ENCODE measurements at regions not wholly inside any gene's neighbourhood (a gene's known extent, or its start where the extent isn't known, plus 50 kb on each side); places are given as distances from the start of the nearest gene placed in this dataset.

DNA sequence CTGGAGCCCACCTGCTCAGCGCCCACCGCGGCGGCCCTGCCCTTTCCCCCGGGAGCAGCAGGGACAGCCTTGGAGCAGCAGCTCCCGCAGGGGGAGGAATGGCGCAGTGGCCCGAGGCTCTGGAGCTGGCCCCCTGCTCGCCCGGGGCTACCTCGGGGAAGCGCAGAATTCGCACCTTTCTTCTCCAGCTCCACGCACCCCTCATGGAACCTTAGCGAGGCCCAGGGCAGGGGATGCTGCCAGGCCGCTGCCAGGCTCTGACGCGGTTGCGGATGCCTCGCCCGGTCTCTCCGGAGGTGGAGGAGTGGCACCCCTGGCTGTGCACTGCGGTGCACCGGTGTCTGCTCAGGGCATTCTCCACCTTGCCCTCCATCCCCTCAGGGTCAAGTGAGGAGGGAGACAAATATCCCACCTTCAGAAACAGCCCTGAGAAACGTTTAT is 84.9 kb upstream of the MKI67 start:
- Histone ChIP-seq H3K27me3 (peaks cover 24% of the 10 kb centered on the region), H2AFZ (replicated peaks) (peak overlapping the region; percentile 98), H3F3A (ENCODE audit: low read depth) (peaks cover 7% of the 10 kb centered on the region), H3K27ac (no peak overlapping the region), H3K9me3 (ENCODE audit: low read depth) (no peaks in the 10 kb centered on the region), H3K9ac (no peak overlapping the region), H3K4me2 (peak overlapping the region; percentile 92), H3K36me3 (no peaks in the 10 kb centered on the region), H3K4me3 (peak overlapping the region; percentile 87), H4K20me1 (ENCODE audit: low read depth) (peaks cover 7% of the 10 kb centered on the region), H3K79me2 (ENCODE audit: low read depth) (no peaks in the 10 kb centered on the region), H3K4me1 (peaks cover 7% of the 10 kb centered on the region)
- no peak for DNase-seq (ENCODE audit: low spot score)
- TF ChIP-seq, protein P1, sequence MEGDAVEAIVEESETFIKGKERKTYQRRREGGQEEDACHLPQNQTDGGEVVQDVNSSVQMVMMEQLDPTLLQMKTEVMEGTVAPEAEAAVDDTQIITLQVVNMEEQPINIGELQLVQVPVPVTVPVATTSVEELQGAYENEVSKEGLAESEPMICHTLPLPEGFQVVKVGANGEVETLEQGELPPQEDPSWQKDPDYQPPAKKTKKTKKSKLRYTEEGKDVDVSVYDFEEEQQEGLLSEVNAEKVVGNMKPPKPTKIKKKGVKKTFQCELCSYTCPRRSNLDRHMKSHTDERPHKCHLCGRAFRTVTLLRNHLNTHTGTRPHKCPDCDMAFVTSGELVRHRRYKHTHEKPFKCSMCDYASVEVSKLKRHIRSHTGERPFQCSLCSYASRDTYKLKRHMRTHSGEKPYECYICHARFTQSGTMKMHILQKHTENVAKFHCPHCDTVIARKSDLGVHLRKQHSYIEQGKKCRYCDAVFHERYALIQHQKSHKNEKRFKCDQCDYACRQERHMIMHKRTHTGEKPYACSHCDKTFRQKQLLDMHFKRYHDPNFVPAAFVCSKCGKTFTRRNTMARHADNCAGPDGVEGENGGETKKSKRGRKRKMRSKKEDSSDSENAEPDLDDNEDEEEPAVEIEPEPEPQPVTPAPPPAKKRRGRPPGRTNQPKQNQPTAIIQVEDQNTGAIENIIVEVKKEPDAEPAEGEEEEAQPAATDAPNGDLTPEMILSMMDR (IDR thresholded peaks at IDR 0.05), result no peak
- peak; percentile 27 for TF ChIP-seq EZH2 (IDR thresholded peaks at IDR 0.05)
- Mint-ChIP-seq H3K4me1 (peaks cover 23% of the 10 kb centered on the region), H3K4me3 (peak overlapping the region; percentile 80), H3K36me3 (no peaks in the 10 kb centered on the region), H3K9me3 (peaks cover 2% of the 10 kb centered on the region), H3K27ac (no peak overlapping the region), H3K27me3 (ENCODE audit: insufficient read depth, low read depth) (peaks cover 22% of the 10 kb centered on the region)

DNA sequence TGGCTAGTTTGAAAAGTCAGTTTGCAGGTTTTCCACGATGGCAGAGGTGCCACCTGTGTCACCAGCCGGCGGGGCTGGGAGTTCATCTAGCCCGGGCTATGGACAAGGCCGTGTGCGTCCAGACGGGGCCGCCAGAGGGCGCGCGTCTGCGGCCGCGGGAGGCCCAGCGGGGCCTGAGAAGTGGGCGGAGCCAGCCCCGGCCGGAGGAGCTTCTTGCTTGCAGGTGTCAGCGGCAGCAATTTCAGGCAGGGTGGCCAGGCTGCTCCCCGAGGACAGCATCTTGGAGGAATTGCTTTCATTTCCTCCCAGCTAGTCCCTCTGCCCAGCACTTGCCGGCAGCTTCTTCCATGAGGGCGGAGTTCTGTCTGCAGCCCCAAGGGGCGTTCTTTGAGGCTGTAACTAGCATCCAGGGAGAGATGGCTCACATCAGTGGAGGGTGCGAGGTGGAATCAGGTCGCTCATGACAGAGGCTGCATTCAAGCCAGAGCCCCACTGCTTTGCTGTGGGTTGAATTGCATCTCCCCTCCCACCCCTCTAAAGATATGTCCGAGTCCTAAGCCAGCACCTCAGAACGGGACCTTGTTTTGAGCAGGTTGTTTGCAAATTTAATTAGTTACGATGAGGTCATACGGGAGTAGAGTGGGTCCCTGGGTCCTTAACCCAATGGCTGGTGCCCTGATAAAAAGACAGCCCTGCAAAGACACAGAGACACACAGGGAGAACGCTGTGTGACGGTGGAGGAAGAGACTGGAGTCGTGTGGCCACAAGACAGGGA is 85.9 kb upstream of the MKI67 start:
- H4K20me1 ChIP-seq (ENCODE audit: low read depth), result peaks cover 7% of the 10 kb centered on the region
- H3K79me2 ChIP-seq (ENCODE audit: low read depth), result no peaks in the 10 kb centered on the region
- Mint-ChIP-seq H3K27me3 (ENCODE audit: insufficient read depth, low read depth) (peaks cover 22% of the 10 kb centered on the region), H3K9me3 (peaks cover 2% of the 10 kb centered on the region), H3K4me1 (peaks cover 26% of the 10 kb centered on the region), H3K27ac (peak overlapping the region; percentile 16), H3K36me3 (no peaks in the 10 kb centered on the region), H3K4me3 (peak overlapping the region; percentile 80)
- H3K9me3 ChIP-seq (ENCODE audit: low read depth), result no peaks in the 10 kb centered on the region
- no peak overlapping the region for H3K9ac ChIP-seq
- TF ChIP-seq, protein P1 (IDR thresholded peaks at IDR 0.05), result peak; percentile 97
- no peak for TF ChIP-seq EZH2phosphoT487 (IDR thresholded peaks at IDR 0.05)
- TF ChIP-seq EZH2 (IDR thresholded peaks at IDR 0.05), result no peak
- H3K4me3 ChIP-seq, result no peak overlapping the region
- peak; percentile 95 for DNase-seq (ENCODE audit: low spot score)
- peak overlapping the region; percentile 40 for H3K4me2 ChIP-seq
- H3K27me3 ChIP-seq, result peaks cover 24% of the 10 kb centered on the region
- H3K36me3 ChIP-seq, result no peaks in the 10 kb centered on the region
- H2AFZ ChIP-seq (replicated peaks), result no peak overlapping the region
- H3K27ac ChIP-seq, result no peak overlapping the region
- peaks cover 7% of the 10 kb centered on the region for H3F3A ChIP-seq (ENCODE audit: low read depth)
- peaks cover 7% of the 10 kb centered on the region for H3K4me1 ChIP-seq

DNA sequence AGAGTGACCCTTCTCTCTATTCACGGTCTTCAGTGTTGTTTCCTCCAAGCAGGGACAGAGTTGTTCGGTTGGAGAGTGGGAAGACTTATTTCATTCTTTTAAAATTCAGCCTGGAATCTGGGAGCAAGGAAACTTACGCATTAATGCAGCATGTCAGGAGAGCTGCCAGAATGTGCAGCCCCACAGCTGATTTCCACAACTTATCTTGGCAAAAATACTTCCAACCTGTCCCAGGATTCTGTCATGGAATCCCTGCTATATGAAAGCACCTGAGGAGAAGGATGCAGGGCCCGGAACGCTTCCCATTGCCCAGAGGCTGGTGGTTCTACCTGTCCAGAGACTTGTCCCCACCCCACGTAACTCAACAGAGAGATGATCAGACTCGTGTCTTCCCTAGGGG is 86.9 kb upstream of the MKI67 start:
- H3K36me3 Mint-ChIP-seq, result no peaks in the 10 kb centered on the region
- peaks cover 20% of the 10 kb centered on the region for H3K27me3 Mint-ChIP-seq (ENCODE audit: insufficient read depth, low read depth)
- Histone ChIP-seq H3K9ac (no peak overlapping the region), H3K36me3 (no peaks in the 10 kb centered on the region), H3K27me3 (peaks cover 24% of the 10 kb centered on the region), H3K4me2 (no peak overlapping the region), H3K79me2 (ENCODE audit: low read depth) (no peaks in the 10 kb centered on the region), H3F3A (ENCODE audit: low read depth) (peaks cover 7% of the 10 kb centered on the region), H4K20me1 (ENCODE audit: low read depth) (peaks cover 7% of the 10 kb centered on the region), H2AFZ (replicated peaks) (no peak overlapping the region), H3K4me1 (peaks cover 7% of the 10 kb centered on the region), H3K9me3 (ENCODE audit: low read depth) (no peaks in the 10 kb centered on the region), H3K27ac (no peak overlapping the region), H3K4me3 (no peak overlapping the region)
- H3K27ac Mint-ChIP-seq, result no peak overlapping the region
- H3K4me1 Mint-ChIP-seq, result peaks cover 30% of the 10 kb centered on the region
- DNase-seq (ENCODE audit: low spot score), result no peak
- H3K4me3 Mint-ChIP-seq, result no peak overlapping the region
- TF ChIP-seq, protein P1 (IDR thresholded peaks at IDR 0.05), result no peak
- H3K9me3 Mint-ChIP-seq, result peaks cover 2% of the 10 kb centered on the region
